GM12864 (cell line): ENCODE measurements at regions not wholly inside any gene's neighbourhood (a gene's known extent, or its start where the extent isn't known, plus 50 kb on each side); places are given as distances from the start of the nearest gene placed in this dataset.
"Not testable (repeated sequence)": the region's sequence is repeated elsewhere in the genome, so short reads cannot be mapped to it uniquely, and the experiment has no call there.

ENCODE experiments used
- DNase-seq: peaks from one replicate; pipeline ENCODE4 v3.0.0-alpha.2; 2011; ENCODE audit warnings: low read depth
- H3K4me3 ChIP-seq: 2 replicates; pipeline ENCODE4 v1.5.1; 2011; ENCODE audit warnings: mild to moderate bottlenecking, low read depth, low read length, control low read depth
- CTCF ChIP-seq: IDR thresholded peaks from 2 replicates; pipeline ENCODE4 v1.5.1; 2011; ENCODE audit warnings: low read depth, mild to moderate bottlenecking, moderate library complexity, low read length, control low read depth, inconsistent platforms; ENCODE audit errors: missing control alignments

- no peak for DNase-seq
These were observed 202.5 kb upstream of the AHR start for GRCh38 chr7:17095931-17096330.

DNA sequence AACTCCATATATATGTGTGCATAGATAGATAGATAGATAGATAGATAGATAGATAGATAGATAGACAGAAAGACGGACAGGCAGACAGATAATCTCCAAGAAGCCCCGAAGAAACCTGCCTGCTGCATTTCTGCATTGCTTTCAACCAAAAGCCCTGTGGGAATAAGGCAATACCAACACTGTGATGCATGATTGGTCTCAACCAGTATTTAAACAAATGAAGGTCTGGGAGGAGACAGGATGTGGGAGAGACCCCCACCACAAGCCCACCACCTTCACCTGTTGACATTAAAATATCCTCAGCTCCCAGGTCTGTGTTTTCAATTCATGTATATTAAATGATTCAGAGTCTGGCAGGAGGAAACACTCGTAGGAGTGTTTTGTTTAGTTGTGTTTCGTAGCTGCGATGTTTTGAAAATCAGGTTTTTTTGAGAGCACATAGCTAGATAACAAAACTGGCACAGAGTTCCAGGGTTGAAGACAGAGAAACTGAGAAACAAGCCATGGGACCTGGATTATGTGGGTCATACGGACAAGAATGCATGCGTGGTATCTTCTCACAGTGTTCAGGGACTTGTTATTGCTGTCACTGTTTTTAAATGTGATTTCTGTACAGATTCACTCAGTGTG, 200.7 kb upstream of the AHR start:
- no peak for TF ChIP-seq CTCF
- DNase-seq: no peak
- no peak overlapping the region for H3K4me3 ChIP-seq

More at GRCh38 chr7:17095931-17096330, 202.5 kb upstream of the AHR start:
- no peak overlapping the region for H3K4me3 ChIP-seq
- no peak for TF ChIP-seq CTCF

- H3K4me3 ChIP-seq: no peak overlapping the region
- no peak for TF ChIP-seq CTCF
- no peak for DNase-seq
These were observed 199.9 kb upstream of the AHR start for GRCh38 chr7:17098515-17098914.

DNA sequence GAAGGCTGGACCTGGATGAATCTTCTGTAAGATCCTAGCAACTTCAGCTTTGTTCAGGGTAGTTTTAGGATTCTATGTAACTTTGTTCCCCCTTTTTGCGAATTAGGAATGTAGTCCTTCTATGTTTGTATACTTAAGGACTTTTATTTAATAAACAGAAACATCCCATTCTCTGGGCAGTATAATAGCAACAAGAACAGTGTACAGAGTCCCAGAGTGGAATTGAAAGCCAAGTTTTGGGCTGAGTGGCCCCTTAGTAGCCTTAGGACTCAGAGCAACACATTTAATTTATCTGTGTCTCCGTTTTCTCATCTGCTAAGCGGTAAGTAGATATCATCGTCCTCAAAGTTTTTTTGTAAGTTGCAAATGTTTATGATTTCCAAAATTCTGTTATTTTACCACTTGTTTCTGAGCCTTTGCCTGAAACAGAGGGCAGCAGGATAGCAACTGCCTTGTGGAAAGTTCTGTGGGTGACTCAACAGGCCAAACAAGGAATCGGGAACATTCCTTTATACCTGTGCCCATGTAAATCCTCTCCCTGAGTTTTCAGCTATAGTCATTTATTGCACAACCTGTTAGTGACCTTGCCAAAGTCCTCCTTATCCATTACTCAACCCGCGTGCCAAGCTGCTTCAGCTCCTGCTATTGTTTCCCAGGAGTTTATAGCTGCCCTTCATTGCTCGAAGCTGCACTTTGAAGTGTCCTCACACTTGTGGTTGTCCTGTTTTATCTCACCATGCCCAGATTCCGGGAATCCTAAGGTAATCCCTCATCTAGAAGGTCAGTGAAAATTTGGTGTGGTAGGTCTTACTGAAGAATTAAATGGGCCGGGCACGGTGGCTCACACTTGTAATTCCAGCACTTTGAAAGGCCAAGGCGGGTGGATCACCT, 199.1 kb upstream of the AHR start:
- H3K4me3 ChIP-seq: no peak overlapping the region
- DNase-seq: no peak
- TF ChIP-seq CTCF: no peak

DNA sequence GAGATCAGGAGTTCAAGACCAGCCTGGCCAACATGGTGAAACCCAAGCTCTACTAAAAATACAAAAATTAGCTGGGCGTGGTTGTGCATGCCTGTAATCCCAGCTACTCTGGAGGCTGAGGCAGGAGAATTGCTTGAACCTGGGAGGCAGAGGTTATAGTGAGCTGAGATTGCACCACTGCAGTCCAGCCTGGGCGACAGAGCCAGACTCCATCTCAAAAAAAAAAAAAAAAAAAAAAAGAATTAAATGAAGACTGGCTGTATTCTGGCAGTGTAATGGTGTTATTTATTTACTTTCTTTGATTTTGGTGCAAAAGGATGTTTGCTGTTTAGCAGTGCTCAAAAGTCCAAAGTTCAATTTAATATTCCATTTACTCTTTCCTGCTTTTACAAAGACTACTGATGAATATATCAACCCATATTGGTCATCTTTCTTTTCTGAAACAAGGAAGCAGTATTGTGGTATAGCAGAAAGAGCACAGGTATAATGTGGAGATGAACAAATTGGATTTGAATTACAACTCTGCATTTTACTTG, 198.4 kb upstream of the AHR start:
- not testable (repeated sequence) for H3K4me3 ChIP-seq, DNase-seq

DNA sequence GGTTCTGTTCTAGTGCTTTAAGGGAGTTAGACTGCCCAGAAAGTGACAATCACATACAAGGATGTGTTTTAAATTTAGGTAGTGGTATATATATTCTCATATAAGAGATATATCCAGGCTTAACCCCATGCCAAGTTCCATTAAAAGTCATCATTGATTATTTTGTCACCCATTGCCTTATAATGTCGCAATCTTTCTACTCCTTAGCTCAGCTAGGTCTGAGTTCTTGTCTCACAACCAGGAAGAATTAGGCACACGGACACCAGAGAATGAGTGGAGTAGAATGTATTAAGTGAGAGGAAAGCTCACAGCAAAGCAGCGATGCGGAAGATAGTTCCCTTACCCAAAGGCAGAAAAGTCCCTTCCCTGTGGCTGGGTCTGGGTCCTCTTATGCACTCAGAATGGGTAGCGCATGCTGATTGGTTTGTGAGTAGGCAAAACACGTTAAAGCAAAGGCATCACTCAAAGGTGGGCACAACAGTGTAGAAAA, 197.2 kb upstream of the AHR start:
- H3K4me3 ChIP-seq: no peak overlapping the region
- no peak for DNase-seq
- no peak for TF ChIP-seq CTCF

DNA sequence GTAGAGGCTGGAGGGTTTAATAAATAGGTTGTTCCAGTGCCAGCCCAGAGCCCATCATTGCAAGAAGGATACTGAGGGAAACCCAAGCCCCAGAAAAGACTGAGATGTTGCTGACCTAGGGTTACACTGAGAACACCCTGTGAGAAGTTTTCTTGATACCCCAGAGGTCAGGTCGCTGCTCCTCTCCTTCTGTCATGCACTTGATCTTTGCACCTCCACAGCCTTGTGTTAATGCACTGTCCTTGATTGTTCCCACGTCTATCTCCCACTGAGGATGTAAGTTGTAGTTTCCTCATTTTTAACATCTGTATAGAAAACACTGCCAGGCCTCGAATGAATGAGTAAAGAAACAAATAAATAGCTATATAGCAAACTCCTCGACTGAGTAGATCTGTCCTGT, 195.3 kb upstream of the AHR start:
- TF ChIP-seq CTCF: no peak
- DNase-seq: no peak
- H3K4me3 ChIP-seq: no peak overlapping the region
